GM21526 (cell line): ENCODE measurements at regions not wholly inside any gene's neighbourhood (a gene's known extent, or its start where the extent isn't known, plus 50 kb on each side); places are given as distances from the start of the nearest gene placed in this dataset.

Experiments used
- ATAC-seq: cut with Tn5 transposase; IDR thresholded peaks from one replicate; pipeline ENCODE4 v1.9.1; 2021; ENCODE audit warnings: moderate library complexity; ENCODE audit not compliant: unreplicated experiment, low FRiP score

- ATAC-seq: no peak
Observed at GRCh38 chr1:83114136-83114834, 884.6 kb downstream of the TTLL7 start.

- no peak for ATAC-seq
Observed at GRCh38 chr1:83113652-83114051, 885.3 kb downstream of the TTLL7 start.

DNA sequence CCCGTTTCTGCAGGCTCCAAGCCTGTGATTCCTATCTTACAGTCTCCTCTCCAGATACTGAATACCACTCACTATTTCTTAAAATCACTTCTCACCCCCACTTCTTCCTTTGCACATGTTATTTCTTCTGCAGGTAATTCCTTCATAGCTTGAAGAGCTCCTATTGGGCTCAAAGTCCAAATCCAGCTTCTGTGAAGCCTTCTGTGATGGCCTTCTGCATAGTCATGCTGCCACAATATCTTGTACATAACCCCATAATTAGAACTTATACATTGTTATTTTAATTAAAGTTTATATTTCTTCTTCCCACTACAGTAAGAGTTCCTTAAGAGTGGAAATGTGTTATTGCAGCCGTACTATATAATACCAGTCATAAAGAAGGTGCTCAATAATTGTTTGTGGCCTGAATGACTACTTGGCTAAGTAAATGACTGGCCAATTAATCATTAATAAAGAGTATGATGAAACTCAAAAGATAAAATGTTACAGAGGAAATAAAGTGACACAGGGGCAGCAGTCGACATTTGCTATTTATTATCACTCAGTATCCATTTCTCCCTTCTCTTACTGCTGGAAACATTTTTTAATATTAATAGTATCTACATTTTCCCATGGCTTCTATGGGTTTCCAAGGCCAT, 886.6 kb downstream of the TTLL7 start:
- no peak for ATAC-seq

DNA sequence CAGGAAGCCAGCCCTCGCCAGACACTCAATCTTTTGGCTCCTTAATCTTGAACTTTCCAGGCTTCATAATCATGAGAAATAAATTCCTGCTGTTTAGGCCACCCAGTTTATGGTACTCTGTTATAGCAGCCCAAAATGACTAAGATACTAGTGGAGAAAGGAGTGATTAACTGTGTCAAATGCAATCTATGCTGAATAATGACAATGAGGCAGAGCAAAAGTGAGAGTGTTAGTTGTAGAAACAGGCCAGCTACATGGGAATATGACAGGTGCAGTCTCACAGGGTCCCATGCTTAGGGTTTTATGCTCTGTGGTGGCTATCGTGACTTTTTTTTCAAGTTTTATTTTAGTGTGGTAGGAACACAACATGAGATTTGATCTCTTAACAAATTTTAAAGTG, 888.8 kb downstream of the TTLL7 start:
- no peak for ATAC-seq

DNA sequence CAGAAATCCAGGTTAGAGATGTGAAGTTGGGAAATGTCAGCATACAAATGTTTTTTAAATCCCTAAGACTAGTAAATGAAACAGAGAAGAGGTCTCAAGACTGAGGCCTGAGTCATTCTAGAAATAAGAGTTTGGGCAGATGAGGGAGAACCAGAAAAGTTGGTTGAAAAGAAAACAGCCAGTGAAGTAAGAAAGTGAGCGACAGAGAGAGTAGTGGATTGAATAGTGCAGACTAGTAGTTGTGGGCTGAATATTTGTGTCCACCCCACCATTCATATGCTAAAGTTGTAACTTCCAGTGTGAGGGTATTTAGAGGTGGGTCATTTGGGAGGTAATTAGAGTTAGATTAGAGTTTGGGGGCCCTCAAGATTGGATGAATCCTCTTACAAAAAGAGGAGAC, 889.2 kb downstream of the TTLL7 start:
- no peak for ATAC-seq

DNA sequence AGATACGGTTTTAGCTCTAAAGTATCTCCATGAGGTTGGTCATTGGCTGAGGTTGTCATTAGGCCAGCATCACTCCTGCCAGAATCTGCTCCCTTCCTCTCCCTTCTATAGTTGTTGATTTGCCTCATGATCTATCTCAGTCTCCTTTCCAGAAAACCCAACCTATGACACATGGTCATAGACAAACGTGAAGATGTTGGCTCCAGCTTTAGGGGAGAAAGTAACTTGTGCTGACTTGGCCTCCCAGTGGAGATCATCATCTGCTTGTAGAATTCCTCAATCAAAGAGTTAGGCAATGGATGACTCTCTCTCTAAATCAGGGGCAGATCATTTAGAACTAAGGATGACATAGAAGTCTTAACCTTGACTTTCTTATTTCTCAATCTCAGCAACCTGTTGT, 894.4 kb downstream of the TTLL7 start:
- no peak for ATAC-seq

GRCh38 chr1:83103341-83103740, 895.6 kb downstream of the TTLL7 start:
- no peak for ATAC-seq

- ATAC-seq: no peak
Observed at GRCh38 chr1:83102630-83103071, 896.3 kb downstream of the TTLL7 start.

- no peak for ATAC-seq
Observed at GRCh38 chr1:83101406-83101805, 897.5 kb downstream of the TTLL7 start.

GRCh38 chr1:83100133-83100532, 898.8 kb downstream of the TTLL7 start:
- no peak for ATAC-seq

DNA sequence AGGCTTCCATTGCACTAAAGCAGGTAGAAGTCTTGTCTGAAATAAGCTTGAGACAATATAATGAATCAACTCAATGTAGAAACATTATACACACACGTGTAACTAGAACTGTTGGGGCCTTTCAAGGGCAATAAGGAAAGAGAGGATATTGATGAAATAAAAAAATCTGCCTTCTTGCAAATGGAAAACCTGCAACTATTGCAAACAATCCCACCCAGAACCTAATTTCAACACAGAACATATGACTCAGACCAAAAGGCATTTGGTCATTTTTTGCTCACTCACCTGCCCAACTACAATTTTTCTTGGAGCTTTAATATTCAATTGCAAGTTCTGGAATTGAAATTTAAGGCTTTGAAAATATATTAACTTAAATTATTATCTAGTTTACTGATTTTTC, 900.1 kb downstream of the TTLL7 start:
- no peak for ATAC-seq

GRCh38 chr1:83098131-83098530, 900.8 kb downstream of the TTLL7 start:
- ATAC-seq: no peak

GRCh38 chr1:83097715-83098114, 901.2 kb downstream of the TTLL7 start:
- no peak for ATAC-seq

- ATAC-seq: no peak
Observed at GRCh38 chr1:83095570-83095969, 903.4 kb downstream of the TTLL7 start.

GRCh38 chr1:83090195-83090594, 908.7 kb downstream of the TTLL7 start:
- no peak for ATAC-seq

GRCh38 chr1:83087851-83088250, 911.1 kb downstream of the TTLL7 start:
- no peak for ATAC-seq

- no peak for ATAC-seq
Observed at GRCh38 chr1:83086986-83087512, 911.9 kb downstream of the TTLL7 start.

DNA sequence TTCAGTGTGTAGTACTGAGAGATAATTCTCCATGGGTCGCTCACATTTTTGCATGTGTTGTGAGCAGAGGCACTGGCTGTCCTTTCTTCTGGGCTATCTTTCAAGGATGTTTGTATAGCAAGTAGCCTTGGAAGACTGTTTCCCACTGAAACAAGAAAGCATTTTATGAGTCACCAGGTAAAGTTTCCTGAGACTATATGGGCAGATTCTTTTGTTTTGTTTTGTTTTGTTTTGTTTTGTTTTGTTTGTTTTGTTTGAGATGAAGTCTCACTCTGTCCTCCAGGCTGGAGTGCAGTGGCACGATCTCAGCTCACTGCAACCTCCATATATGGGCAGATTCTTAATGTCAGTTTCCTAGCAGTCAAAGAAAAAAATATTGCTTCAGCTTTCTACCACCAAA, 912.6 kb downstream of the TTLL7 start:
- ATAC-seq: no peak

GRCh38 chr1:83083589-83084224, 915.2 kb downstream of the TTLL7 start:
- no peak for ATAC-seq

DNA sequence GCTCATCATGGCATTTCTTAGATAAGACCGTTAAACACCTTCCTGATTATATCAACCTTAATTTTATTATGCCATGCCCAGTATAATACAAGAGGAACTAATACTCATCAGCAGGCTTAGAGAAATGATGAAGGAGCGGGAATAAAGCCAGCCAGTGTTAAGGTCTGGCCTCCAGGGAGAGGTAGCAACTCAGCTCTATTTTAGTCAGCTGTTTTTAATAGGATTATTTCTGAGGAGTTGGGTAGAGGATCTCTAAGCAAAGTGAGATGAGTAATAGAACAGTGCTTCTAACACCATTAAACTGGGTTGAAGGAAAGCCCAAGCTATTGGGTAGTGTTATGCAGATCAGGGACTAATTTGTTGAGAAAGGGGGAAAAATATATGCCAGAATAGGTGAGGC, 921.5 kb downstream of the TTLL7 start:
- no peak for ATAC-seq

GRCh38 chr1:83075107-83075506, 923.8 kb downstream of the TTLL7 start:
- ATAC-seq: no peak

DNA sequence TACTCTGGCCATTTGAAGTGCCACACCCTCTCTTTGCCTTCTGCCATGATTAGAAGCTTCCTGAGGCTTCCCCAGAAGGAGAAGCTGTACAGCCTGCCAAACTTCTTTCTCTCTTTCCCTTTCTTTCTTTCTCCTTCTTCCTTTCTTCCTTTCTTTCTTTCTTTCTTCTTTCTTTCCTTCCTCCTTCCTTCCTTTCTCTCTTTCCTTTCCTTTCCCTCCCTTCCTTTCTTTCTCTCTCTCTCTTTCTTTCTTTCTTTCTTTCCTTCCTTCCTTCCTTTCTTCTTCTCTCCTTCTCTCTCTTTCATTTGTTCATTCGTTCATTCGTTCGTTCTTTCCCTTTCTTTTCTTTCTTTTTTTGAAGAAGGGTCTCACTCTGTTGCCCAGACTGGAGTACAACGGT, 931.0 kb downstream of the TTLL7 start:
- ATAC-seq: no peak
